SIG-M5 treated with dmso at 0.1 percent for 504 hours (cell line): ENCODE measurements at regions not wholly inside any gene's neighbourhood (a gene's known extent, or its start where the extent isn't known, plus 50 kb on each side); places are given as distances from the start of the nearest gene placed in this dataset.
"Not testable (repeated sequence)": the region's sequence is repeated elsewhere in the genome, so short reads cannot be mapped to it uniquely, and the experiment has no call there.

ENCODE experiments used
- DNase-seq: peaks from one replicate; lab custom pipeline; 2025; ENCODE audit not compliant: unreplicated experiment; lab: John Stamatoyannopoulos, UW

GRCh38 chr20:19868441-19868840 is 110.4 kb downstream of the RIN2 start:
- DNase-seq, result peak; percentile 47

- DNase-seq, result peak; percentile 16
Measured at GRCh38 chr20:19872001-19872400, 113.9 kb downstream of the RIN2 start.

GRCh38 chr20:19874040-19874727 is 116.1 kb downstream of the RIN2 start:
- no peak for DNase-seq

- DNase-seq, result peak; percentile 36
Measured at GRCh38 chr20:19875376-19876221, 117.5 kb downstream of the RIN2 start.

GRCh38 chr20:19876828-19877460 is 118.9 kb downstream of the RIN2 start:
- DNase-seq, result no peak

GRCh38 chr20:19879874-19880255 is 121.8 kb downstream of the RIN2 start:
- DNase-seq, result not testable (repeated sequence)

- DNase-seq, result peak; percentile 34
Measured at GRCh38 chr20:19880256-19881079, 122.4 kb downstream of the RIN2 start.

- no peak for DNase-seq
Measured at GRCh38 chr20:19881080-19881840, 123.2 kb downstream of the RIN2 start.

- DNase-seq, result no peak
Measured at GRCh38 chr20:19881990-19882389, 123.9 kb downstream of the RIN2 start.

GRCh38 chr20:19882446-19882845 is 124.4 kb downstream of the RIN2 start:
- DNase-seq, result no peak

GRCh38 chr20:19883501-19883900 is 125.4 kb downstream of the RIN2 start:
- no peak for DNase-seq

- no peak for DNase-seq
Measured at GRCh38 chr20:19885594-19885938, 127.5 kb downstream of the RIN2 start.

- DNase-seq, result no peak
Measured at GRCh38 chr20:19885939-19886660, 128.0 kb downstream of the RIN2 start.

GRCh38 chr20:19886661-19887288 is 128.7 kb downstream of the RIN2 start:
- no peak for DNase-seq

GRCh38 chr20:19887556-19888268 is 129.4 kb upstream of the NAA20 start:
- DNase-seq, result no peak

- no peak for DNase-seq
Measured at GRCh38 chr20:19888269-19888671, 128.9 kb upstream of the NAA20 start.

- DNase-seq, result no peak
Measured at GRCh38 chr20:19889011-19889953, 127.9 kb upstream of the NAA20 start.
